Liver (tissue), 8 donors: ENCODE measurements at regions not wholly inside any gene's neighbourhood (a gene's known extent, or its start where the extent isn't known, plus 50 kb on each side); places are given as distances from the start of the nearest gene placed in this dataset.
A peak's percentile ranks its signal among the peaks of the same experiment; 100 is the strongest.

Experiments
- DNase-seq: peaks from one replicate; pipeline ENCODE4 v3.0.0-alpha.2; 2017; ENCODE audit warnings: low spot score
- H3K27ac ChIP-seq, 2 donors: one replicate each; pipeline ENCODE4 v1.7.0; 2013; ENCODE audit warnings: inconsistent platforms in 2 of 2, low read length in 2 of 2, control low read depth in 1 of 2, low read depth in 1 of 2, mild to moderate bottlenecking in 1 of 2
- H3K27me3 ChIP-seq, 4 donors: one replicate each; pipeline versions ENCODE4 v1.6.1 to v1.7.0; 2013; ENCODE audit warnings: low read length in 3 of 4, inconsistent platforms in 1 of 4, mild to moderate bottlenecking in 1 of 4, moderate library complexity in 1 of 4; ENCODE audit not compliant: control insufficient read depth in 4 of 4, insufficient read depth in 4 of 4
- H3K36me3 ChIP-seq, 4 donors: one replicate each; pipeline versions ENCODE4 v1.6.1 to v1.7.0; 2013; ENCODE audit warnings: low read length in 3 of 4, mild to moderate bottlenecking in 3 of 4, low read depth in 1 of 4, moderate library complexity in 1 of 4; ENCODE audit not compliant: control insufficient read depth in 4 of 4, insufficient read depth in 3 of 4
- H3K4me1 ChIP-seq, 4 donors: one replicate each; pipeline versions ENCODE4 v1.6.1 to v1.7.0; 2013; ENCODE audit warnings: low read length in 3 of 4, mild to moderate bottlenecking in 3 of 4, moderate library complexity in 1 of 4; ENCODE audit not compliant: control insufficient read depth in 4 of 4, insufficient read depth in 4 of 4
- H3K4me3 ChIP-seq, 3 donors: one replicate each; pipeline versions ENCODE4 v1.6.1 to v1.7.0; 2013; ENCODE audit warnings: low read length in 3 of 3, control low read depth in 1 of 3, low read depth in 1 of 3, mild to moderate bottlenecking in 1 of 3
- H3K9ac ChIP-seq, 2 donors: one replicate each; pipeline ENCODE4 v1.7.0; 2013; ENCODE audit warnings: low read length in 2 of 2, mild to moderate bottlenecking in 2 of 2, moderate library complexity in 2 of 2, control low read depth in 1 of 2, low read depth in 1 of 2
- H3K9me3 ChIP-seq, 4 donors: one replicate each; pipeline versions ENCODE4 v1.6.1 to v1.7.0; 2013; ENCODE audit warnings: low read length in 3 of 4; ENCODE audit not compliant: control insufficient read depth in 4 of 4
- CTCF ChIP-seq: fragments of 150-350 bp; IDR thresholded peaks from 2 replicates; pipeline ENCODE4 v1.5.1; 2017; ENCODE audit warnings: improper control_type of control experiment, low read depth, low read length; ENCODE audit not compliant: missing input control
- FOXA2 ChIP-seq: IDR thresholded peaks from 2 replicates; pipeline ENCODE4 v1.6.1; 2016; ENCODE audit warnings: antibody characterized with exemption
- HNF4A ChIP-seq, 2 donors: conservative IDR thresholded peaks; 2 replicates each; pipeline ENCODE4 v1.6.1; 2016; ENCODE audit warnings: antibody characterized with exemption in 2 of 2, mild to moderate bottlenecking in 2 of 2
- HNF4G ChIP-seq: IDR thresholded peaks from 2 replicates; pipeline ENCODE4 v1.6.1; 2016; ENCODE audit warnings: antibody characterized with exemption
- RAD21 ChIP-seq, 2 donors: IDR thresholded peaks; 2 replicates each; pipeline ENCODE4 v1.6.1; 2016; ENCODE audit warnings: antibody characterized with exemption in 2 of 2, mild to moderate bottlenecking in 2 of 2
- SP1 ChIP-seq: IDR thresholded peaks from 2 replicates; pipeline ENCODE4 v1.6.1; 2018; ENCODE audit warnings: antibody characterized with exemption, mild to moderate bottlenecking
- YY1 ChIP-seq: IDR thresholded peaks from 2 replicates; pipeline ENCODE4 v1.6.1; 2016; ENCODE audit warnings: antibody characterized with exemption, mild to moderate bottlenecking
- WGBS: extraction: QIAGEN DNeasy Blood & Tissue Kit; methylation state at CpG from one replicate; pipeline ENCODE4 v1.1.7; 2013; 5-methylcytosine and 5-hydroxymethylcytosine counted together
- TF ChIP-seq, protein P1 (sequence below): IDR thresholded peaks from 2 replicates; pipeline ENCODE4 v1.6.1; 2016; ENCODE audit warnings: antibody characterized with exemption
- TF ChIP-seq, protein P2 (sequence below): IDR thresholded peaks from 2 replicates; pipeline ENCODE4 v1.6.1; 2016; ENCODE audit warnings: antibody characterized with exemption
- donor health status: healthy.
- donor health status: healthy.
- donor health status: healthy.
- donor health status: healthy.
- donor health status: healthy.

GRCh38 chr1:56151402-56151801 is 428.0 kb downstream of the PLPP3 start (continued):
- TF ChIP-seq HNF4A (conservative IDR thresholded peaks at IDR 0.05) (peak; percentile 65), SP1 (no peak)
- TF ChIP-seq, protein P1, sequence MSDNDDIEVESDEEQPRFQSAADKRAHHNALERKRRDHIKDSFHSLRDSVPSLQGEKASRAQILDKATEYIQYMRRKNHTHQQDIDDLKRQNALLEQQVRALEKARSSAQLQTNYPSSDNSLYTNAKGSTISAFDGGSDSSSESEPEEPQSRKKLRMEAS = no peak
- TF ChIP-seq, protein P2, sequence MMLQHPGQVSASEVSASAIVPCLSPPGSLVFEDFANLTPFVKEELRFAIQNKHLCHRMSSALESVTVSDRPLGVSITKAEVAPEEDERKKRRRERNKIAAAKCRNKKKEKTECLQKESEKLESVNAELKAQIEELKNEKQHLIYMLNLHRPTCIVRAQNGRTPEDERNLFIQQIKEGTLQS = no peak

GRCh38 chr1:56150441-56151215 is 428.7 kb downstream of the PLPP3 start:
- Histone ChIP-seq H3K36me3 (no peaks in the 10 kb centered on the region), H3K4me3 (no peak overlapping the region), H3K9ac (no peak overlapping the region), H3K4me1 (peaks cover 0 to 5% (median 2%) of the 10 kb centered on the region in 4 donors), H3K9me3 (no peaks in the 10 kb centered on the region), H3K27me3 (no peaks in the 10 kb centered on the region), H3K27ac (no peak overlapping the region)
- DNase-seq = no peak
- 95% methylated on average over 5 of the region's 5 CpGs for WGBS
- TF ChIP-seq SP1 = no peak
- no peak for TF ChIP-seq CTCF
- TF ChIP-seq YY1 = no peak
- no peak for TF ChIP-seq HNF4G
- TF ChIP-seq RAD21 (IDR thresholded peaks at IDR 0.05) = no peak

DNA sequence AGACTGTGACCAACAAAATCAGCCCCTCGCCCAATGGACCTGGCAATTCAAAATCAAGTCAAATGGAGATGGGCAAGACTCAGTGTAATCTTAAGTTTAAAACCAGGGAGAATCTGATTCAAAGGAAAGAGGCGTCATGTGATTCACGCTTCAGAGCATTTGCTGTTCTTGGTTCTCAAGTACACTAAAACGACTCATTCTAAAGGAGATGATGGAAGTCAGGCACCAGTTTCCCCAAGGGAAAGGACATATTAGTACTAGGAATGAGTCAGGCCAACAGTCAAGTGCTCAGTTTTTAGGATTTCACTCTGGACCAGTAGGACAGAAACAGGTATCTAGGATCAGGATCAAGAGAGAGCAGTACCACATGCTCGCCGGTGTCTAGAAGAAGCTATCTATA is 429.6 kb downstream of the PLPP3 start:
- H3K27ac ChIP-seq = no peak overlapping the region
- H3K9me3 ChIP-seq = no peaks in the 10 kb centered on the region
- no peak overlapping the region for H3K4me3 ChIP-seq
- no peaks in the 10 kb centered on the region for H3K36me3 ChIP-seq
- 94% methylated on average over 6 of the region's 6 CpGs for WGBS
- no peak for DNase-seq
- no peak for TF ChIP-seq FOXA2
- TF ChIP-seq, protein P1 = no peak
- no peak for TF ChIP-seq CTCF
- H3K27me3 ChIP-seq = no peaks in the 10 kb centered on the region
- H3K9ac ChIP-seq = no peak overlapping the region
- peaks cover 0 to 5% (median 2%) of the 10 kb centered on the region in 4 donors for H3K4me1 ChIP-seq
